Activated effector memory CD4-positive, alpha-beta T cell treated with Interleukin-2 at 50 U/mL for 16 hours (primary cell): ENCODE measurements at regions not wholly inside any gene's neighbourhood (a gene's known extent, or its start where the extent isn't known, plus 50 kb on each side); places are given as distances from the start of the nearest gene placed in this dataset.

Experiments
- DNase-seq: peaks from one replicate; pipeline ENCODE4 v3.0.0-alpha.2; 2020

DNA sequence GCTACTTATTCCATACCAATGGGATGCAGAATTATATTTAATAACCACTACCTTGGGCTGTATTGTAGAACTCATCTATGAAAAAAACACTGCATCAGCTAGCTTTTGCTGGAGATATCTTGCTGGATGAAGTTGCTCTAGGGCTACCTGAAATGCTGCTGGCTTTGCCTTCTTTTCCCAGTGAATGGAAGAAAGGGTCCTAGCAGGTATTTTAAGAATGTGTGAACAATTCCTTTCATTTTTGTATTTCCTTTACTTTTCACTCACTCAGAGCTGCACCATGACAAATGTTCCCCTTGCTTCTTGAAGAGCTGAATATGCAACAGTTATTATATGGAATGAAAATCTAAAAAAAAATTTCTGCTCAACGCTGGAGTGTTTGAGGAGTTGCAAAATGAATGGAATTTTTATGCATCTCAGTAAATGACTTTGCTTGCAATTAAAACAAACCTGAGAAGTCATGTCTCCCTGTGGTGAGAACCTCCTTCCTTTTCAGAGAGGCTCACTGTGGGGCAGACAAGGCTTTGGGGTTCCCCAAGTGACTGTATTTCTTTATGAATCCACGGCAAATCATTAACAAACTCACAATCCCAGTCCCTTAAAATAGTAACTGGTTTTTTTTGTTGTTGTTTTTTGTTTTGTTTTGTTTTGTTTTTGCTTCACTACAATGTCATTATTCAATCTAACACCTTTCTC is 566.8 kb upstream of the KIRREL3 start:
- no peak for DNase-seq

DNA sequence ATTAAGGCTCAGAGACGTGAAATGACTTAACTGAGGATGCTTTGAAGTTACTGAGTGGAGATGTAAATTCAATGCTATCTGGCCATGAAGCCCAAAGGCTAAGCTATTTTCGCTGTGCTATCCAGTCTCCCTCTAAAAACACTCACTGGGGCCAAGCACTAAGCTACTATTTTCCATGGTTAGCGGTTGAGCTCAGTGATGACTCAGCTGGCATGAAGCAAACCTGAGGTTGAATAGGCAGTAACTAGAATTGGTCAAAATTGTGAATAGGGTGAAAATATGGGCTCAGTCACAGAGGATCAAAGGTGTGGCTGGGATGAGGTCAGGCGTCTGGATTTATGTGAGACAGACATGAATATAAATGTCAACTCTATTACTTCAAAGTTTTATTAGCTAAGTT is 564.2 kb upstream of the KIRREL3 start:
- no peak for DNase-seq

DNA sequence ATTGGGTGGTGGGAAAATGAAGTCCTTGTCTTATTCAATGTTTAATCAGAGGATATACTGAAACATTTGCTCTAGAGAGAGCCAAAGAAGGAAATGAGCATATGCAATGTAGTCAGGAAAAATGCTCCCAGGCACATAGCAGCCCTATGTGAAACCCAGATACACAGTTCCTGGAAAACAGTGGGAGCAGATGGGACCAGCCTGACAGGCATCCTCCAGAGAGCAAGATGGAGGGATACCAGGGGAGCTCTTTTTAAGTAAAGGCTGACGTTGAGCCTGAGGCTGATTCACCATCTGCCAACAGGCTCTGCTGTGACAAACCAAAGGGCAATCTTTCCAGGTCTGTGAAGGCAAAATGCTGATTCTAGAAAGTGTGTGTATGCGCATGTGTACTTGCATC is 559.4 kb upstream of the KIRREL3 start:
- DNase-seq = no peak

DNA sequence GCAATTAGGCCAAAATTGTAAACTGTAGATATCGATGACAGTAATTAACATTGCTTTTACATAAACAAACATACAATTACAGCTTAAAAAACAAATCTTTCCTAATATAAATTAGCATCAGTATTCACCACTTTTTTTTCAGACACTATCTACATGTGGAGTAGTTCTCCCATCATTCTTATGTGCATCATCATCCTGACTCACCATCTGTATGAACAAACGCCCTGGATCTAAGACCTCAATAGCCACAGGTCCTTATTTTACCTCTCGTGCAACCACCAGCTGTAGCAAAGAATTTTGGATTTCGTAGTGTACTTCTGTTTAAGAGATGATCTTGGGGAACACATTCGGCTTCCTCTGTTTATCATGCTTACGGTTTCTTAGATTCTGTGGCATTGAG is 551.9 kb upstream of the KIRREL3 start:
- no peak for DNase-seq

DNA sequence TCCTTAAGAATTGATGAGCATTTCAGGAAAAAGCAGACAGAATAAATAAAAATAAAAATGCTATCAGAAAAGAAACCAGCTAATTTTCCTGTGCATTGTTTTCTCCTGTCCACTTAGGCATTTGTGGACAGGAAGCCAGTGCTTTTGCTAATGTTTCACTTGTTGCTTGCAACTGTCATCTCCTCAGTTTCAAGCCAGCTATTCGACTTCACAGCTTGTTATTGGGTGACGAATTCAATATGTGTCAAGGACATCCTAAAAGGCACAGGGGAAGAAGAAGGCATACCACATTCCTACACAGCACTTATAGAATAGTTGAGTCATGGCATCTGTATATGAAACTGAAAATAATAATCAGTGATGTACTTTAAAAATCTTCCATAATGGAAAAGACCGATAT is 530.6 kb upstream of the KIRREL3 start:
- DNase-seq = no peak

DNA sequence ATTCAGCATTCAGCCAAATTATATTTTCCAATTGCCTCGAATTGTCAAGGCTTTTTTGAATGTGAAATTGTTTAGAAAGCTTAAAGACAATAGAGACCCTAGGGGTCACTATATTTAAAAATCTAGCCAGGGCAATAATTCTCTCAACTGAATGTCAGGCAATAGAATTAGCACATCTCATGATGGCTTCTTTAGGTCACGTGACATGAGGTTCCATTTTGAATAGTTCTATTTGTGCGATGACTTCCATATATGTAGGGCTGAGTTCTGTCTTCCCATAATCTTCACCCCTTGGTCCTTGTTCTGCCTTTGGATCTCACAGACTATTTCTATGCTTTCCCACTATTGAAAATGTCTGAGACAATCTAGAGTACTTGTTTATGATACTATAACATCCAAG is 527.7 kb upstream of the KIRREL3 start:
- no peak for DNase-seq

DNA sequence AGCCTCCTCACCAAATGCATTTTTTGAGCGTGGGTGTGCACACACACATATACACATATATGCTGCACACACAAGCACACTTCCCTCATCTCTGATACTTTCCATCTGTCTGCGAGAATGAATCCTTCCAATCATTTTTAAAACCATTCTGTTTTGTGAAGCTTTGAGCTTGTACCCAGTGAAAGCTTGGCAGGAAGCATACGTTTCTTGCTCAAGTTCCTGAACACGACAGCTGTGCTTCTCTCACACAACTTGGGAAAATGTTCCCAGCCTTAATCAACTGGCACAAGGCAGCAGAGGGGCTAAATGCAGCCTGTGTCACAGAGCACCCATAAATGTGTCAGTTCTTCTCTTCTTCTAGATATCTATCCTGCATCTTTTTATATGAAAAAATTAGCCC is 524.0 kb upstream of the KIRREL3 start:
- no peak for DNase-seq

DNA sequence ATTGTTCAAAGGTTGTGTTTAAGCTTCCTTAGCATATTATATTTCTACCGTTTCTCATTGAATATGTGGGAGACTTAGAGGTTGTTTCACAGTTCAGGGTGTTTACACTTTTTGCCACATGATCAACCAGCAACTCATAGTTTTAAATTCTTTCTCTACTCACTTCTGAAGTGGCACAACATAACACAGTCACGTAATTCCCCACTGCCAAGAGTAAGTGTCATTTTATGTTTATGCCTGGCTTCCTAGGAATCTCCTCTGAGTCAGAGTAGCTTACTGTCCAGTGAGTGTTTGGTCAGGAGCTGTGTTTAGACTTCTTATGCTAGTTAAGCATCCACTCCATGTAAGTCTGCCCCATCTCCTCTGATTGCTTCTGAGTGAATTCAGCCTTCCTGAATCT is 520.8 kb upstream of the KIRREL3 start:
- DNase-seq = no peak

DNA sequence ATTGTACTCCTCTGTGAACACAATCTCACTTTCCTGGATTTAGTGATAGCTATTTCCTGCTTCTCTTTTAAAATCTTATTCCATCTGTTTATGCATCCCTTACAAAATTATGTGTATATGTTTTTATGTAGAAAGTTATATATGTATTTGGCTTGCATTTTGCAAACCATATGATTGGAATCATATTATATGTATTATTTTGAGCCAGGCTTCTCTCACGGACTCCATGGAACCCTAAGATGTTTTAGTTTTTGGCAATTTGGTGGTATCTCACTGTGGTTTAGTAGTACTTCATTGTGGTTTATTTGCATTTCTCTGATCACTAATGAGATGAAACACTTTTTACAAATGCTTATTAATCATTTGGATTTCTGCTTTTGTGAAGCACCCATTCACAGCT is 507.3 kb upstream of the KIRREL3 start:
- DNase-seq = no peak

DNA sequence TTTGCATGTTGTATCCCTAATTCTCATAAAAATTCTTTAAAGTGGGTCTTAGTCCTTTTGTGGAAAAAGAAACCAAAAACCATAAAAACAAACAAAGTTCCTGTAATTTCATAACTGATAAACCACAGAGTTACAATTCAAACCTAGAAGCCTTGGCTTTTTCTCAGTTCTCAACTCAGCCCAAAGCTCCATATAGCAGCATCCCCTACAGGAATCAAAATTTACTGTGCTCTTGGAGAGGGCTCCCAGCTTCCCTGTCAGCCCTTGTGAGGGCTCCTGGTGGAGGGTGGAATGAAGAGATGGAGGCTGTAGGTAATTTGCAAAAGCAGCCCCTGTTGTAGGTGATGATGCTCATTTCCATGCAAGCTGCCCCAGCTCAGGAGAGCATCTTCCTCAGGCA is 506.1 kb upstream of the KIRREL3 start:
- DNase-seq = no peak

DNA sequence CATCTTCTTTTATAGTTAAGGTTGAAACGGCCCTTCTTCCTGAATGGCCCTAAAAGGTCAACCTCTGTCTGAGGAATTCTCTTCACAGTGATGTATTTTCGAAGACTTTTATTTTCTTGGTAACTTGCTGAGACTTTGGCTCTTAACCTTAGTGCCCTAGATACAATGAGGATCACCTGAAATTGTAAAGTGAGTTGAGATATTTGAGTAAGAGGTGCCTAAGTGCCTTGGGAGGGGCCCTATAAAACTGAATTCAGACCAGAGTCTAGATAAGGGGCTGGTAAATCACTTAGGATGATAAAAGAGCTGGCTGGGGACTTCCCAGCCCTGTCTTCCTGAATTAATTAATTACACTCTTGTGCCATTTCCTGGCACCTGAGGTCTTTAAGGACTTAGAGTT is 505.6 kb upstream of the KIRREL3 start:
- DNase-seq = no peak

DNA sequence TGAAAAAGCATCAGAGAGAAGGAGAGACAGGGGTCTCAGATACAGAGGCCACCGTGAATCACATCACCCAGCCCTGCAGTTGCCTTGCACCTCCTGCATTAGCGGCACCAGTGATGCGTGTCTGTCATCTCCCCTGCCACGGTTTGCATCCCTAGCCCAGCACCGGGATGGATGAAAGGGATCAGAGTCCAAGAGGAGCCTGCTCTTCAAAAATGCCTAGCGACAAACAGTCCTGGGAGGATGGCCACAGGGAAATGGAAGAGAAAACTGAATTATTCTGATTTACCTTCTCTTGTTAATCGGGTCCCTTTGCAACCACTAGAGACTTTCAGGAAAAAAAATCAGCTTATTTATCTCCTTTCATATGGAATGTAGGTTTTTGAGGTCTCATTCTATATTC is 495.6 kb upstream of the KIRREL3 start:
- DNase-seq = no peak

DNA sequence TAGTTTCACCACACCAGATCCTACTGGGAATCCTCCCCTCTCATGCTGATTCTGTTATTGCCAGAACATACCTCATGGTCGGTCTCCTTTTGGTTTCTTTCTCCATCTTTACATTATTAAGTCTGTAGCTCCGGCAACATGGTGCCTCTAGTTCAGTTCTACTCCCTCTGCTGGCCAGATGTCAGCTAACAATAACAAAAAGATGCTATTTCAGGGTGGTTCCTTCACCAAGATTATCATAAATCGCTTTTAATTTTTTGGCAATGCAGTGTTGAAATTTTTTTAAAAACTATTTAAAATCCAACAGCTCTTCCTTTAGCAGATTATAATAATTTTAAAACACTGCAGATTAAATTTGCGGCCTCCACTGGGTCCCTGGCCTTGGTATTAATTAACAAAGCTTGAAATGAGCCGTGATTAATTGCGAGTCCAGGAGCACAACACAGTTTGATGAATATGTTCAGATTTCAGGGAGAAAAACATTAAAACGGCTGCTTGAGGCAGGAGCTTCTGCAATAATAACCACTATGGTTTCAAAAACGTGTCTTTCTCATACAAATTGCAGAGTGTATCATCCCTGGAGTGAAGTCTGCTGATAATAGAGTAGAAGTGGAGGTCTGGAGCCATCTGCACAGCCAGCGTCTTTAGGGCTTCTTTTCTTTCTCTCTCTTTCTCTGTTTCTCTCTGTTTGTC is 492.9 kb upstream of the KIRREL3 start:
- no peak for DNase-seq

DNA sequence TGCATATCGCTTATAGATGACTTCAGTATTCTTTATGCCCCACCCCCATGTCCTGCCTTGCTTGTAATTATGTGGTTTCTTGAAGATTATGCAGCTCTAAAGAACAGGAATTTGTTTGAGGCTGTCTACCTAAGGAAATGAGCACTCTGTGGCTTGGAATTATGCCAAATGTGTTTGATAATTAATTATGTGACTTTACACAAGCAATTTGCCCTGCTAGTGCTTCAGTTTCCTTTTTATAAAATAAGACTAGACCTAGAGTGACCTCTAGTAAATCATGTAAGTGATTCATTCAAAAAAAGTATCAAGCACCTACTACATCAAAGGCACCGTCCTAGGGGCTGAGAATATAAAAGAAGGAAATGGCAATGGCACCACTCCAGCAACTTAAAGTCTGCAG is 491.5 kb upstream of the KIRREL3 start:
- DNase-seq = no peak

DNA sequence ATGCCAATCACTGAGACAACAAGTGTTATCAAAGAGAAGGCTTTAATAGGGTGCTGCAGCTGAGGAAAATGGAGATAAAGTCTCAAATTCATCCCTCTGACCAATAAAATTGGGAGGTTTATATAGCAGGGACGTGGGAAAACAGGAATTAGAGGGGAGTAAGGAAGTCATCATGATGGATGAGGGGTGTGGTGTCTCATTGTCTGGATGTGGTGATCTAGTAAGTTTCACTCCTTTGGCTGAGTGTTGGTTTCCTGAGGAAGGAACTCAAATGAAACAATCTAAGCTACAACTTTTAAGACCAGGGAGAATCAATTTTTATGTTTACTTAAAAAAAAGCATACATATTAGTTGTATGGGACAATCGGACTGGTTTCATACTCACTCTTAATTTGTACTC is 491.0 kb upstream of the KIRREL3 start:
- DNase-seq = no peak

DNA sequence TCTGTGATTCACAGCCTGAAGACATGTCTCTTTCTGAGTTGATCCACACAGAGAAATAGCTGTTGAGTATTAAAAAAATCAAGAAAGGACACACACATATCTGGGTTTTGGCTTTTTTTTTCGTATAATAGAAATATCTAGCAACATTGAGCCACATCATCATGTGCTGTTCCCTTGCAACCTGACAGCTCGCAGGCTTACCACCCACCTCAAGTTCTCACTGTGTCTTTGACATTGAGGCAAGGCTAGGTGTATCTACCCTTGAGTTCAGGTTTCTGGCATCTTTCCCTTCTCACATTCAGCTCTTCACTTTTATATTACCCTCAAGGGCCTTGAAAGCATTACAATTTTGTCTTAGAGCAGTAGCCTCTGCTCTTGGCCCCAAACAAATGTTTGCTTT is 490.3 kb upstream of the KIRREL3 start:
- no peak for DNase-seq

DNA sequence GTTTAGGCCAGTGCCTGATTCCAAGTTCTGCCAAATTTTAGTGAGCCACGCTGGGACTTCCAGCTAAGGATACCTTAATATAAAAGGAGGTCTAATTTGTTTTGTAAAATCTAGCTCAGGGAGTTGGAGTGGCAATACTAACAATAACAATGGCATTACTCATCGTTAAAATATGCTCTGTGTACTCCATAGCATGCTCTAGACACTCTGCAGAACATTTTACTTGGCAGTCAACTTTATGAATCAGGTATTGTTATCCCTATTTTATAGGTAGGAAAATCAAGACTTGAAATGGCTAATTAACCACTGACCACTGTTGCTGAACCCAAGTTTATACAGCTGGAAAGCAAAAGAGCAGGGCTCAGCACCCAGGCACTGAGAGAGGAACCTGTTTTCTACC is 485.0 kb upstream of the KIRREL3 start:
- no peak for DNase-seq

DNA sequence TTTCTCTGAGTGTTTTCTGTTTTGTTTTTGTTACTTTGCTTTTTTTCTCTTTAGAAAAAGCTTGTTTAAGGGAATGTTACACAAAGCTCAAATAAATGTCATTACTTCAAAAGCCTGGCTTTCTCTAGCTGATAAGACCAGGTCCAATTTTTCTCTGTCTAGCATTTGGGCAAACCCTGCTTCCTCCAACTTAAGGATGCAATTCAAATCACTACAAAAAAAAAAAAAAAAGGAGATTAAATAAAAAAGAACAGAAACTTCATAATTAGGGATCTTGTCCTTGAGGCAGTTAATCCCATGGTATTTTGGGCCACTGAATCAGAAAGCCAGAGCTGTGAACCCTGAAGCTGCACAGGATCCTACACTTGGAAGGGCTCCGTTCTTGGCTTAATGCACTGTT is 480.8 kb upstream of the KIRREL3 start:
- DNase-seq = no peak

DNA sequence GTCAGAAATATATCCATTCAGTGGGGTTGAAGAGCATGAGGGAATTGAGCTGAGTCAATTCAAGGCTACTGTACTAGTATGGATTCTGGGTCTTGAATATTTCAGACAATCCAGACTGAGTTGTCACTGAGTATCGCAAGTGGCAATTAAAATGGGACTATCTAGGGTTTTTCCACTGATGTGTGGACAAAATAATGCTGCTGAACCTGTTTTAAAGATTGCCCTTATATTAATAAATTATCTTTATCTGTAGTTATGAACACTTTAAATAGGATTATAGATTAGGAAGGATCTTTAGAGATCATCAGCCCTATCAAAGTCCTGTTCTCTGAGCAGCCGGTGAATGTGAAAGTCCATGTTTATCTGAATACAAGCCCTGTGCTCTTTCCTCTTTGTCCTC is 478.3 kb upstream of the KIRREL3 start:
- no peak for DNase-seq

DNA sequence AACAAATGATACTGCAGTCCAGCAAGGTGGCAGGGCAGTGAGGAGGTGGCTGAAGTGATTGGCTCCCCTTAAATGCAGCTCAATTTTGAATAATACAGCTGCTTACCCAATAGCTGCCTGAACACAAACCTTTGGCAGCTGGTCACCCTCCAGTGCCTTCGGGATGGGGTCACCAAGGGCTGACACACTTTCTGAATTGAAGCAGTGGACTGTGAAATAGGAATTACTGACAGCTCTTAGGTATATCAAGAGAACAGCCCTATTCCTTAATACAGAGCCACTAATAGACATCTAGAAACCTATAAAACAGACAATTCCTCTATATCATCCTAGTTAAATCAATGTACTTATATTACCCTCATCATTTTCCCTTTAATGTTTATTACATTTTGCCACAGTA is 474.2 kb upstream of the KIRREL3 start:
- DNase-seq = no peak

DNA sequence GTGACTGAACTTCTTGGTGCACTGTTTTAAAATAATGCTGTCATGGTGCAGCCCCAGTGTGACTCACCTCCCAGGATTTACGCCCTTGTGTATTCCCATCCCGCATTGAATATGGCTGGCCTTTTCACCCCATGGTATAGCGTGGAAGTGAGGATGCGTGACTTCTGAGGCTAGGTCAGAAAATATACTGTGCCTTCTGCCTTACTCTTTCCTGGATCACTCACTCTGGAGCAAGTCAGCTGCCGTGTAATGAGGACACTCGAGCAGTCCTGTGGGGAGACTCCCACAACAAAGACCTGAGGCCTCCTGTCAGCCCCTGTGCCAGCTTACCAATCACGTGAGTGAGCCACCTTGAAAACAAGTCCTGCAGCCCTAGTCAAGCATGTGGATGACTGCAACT is 471.9 kb upstream of the KIRREL3 start:
- DNase-seq = no peak

DNA sequence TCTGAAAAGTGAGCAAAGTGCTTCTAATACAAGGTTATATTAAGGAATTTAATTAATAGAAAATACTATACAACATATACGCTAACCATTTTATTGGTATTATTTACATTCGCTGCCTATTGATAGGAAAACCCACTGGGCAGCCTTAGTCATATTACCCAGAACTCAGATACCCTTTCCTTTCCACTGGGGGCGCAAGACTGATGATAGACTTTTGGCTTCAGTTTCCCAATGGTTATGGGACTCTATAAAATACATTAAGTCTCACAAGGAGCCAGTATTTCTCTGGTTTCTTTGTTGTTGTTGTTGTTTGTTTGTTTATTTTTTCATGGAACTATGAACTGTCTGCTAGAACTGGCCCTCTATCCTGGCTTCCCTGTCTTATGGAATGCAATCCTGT is 471.1 kb upstream of the KIRREL3 start:
- DNase-seq = no peak

DNA sequence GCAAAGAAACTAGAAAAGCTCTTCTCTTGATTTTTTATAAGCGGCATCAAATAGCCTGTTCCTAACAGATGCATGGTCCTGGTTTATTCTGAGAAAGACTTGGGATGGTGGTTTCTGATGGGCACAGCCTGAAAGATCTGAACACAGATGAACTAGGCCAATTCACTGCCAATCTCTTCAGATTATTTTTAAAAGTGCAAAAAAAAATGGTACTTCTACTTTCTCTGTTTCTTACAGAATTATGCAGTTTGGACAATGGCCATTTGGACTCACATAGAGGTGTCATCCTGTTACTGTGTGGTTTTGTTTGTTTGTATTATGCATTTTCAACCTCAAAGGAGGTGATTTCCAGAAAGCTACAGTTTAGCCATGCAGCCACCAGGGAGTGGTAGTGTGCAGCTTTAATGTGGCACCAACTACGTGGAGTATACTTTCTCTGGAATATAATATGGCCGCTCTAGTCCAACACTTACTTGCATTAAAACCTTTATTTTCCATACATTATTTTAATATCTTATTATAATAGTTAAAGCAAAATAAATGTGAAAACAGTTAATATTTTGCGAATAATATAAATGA is 469.8 kb upstream of the KIRREL3 start:
- DNase-seq = no peak

DNA sequence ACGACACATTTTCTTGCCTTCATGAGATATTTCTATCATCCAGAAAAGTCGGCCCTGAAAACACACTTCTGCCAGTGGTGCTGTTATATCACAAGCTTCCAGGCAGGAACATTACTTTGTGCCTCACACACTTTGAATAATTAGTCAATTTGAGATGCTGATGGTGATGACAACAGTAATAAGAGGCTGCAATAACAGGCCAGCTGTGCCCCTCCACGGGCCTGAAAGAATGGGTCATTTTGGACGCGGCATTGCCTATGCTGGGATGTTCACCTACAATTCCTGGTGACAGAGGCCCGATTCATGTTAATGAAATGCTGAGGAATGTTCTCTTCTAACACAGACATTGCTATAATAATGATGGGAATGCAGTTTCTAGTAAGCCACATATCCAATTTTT is 463.8 kb upstream of the KIRREL3 start:
- DNase-seq = no peak

DNA sequence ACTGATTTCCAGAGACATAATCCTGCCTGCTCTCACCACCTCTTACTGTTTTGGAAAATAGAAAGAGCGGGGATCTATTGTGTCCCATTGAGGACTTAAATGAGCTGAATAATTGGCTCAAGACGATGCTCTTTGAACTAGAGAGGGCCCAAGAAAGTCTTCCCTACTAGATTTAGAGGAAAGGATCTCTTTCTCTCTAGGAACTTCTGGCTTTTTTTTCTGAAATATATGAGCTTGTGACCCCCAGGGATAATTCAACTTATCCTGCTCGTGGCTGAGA is 461.4 kb upstream of the KIRREL3 start:
- no peak for DNase-seq
